ENCODE measurements at regions not wholly inside any gene's neighbourhood (a gene's known extent, or its start where the extent isn't known, plus 50 kb on each side); places are given as distances from the start of the nearest gene placed in this dataset.
A peak's percentile ranks its signal among the peaks of the same experiment; 100 is the strongest.
"Not testable (repeated sequence)": the region's sequence is repeated elsewhere in the genome, so short reads cannot be mapped to it uniquely, and the experiment has no call there.

DNA sequence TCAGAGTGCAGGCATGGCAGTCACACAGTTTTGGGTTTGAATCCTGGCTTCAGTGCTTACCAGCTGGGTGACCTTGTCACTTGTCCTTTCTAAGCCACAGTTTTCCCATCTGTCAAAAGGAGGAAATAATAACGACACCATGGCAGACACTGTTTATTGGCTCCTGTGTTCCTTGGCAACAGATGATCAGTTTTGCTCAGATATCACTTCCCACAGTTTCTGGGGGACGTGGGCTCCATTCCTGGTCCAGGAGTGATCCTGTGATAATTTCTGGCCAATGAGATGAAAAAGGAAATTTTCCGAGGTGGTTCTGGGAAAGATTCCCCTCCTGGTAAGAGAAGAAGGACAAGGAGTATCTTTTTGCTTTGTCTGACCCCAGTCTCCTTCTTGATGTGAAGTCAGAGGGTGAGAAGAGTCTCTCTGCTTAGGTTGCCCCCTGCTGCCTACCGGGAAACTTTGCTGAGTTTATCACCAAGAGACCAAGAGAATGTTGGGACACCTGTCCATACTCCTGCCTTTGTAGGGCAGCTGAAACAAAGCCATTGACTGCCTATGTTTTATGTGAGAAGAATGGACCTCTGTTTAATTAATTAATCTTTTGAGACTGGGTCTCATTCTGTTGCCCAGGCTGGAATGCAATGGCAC is 178.9 kb upstream of the NRXN3 start:
- Histone ChIP-seq H3K27me3 (replicated peaks in 2 of 5; ENCODE audit: control insufficient read depth in 4 of 5, insufficient read depth in 5 of 5, low read length in 4 of 5) (no peaks in the 10 kb centered on the region), H3K4me1 (ENCODE audit: control extremely low read depth in 1 of 4, control insufficient read depth in 4 of 4, insufficient read depth in 4 of 4, low read length in 3 of 4) (peaks cover 0 to 7% (median 2%) of the 10 kb centered on the region in 4 experiments), H3K9me3 (ENCODE audit: control extremely low read depth in 1 of 5, control insufficient read depth in 4 of 5, insufficient read depth in 2 of 5, low read depth in 1 of 5, low read length in 4 of 5) (no peaks in the 10 kb centered on the region), H3K4me3 (ENCODE audit: control insufficient read depth in 1 of 7, extremely low read depth in 1 of 7, insufficient read depth in 4 of 7, low read depth in 2 of 7, low read length in 6 of 7) (no peak overlapping the region), H3K36me3 (ENCODE audit: control insufficient read depth in 4 of 4, insufficient read depth in 4 of 4, low read length in 3 of 4) (no peaks in the 10 kb centered on the region), H3K27ac (ENCODE audit: insufficient read depth in 1 of 2, low read depth in 1 of 2, low read length in 2 of 2, poor library complexity in 1 of 2, severe bottlenecking in 2 of 2) (no peak overlapping the region)
- 31% methylated on average over 4 of the region's 4 CpGs for WGBS (ENCODE audit: insufficient coverage)
- POLR2A ChIA-PET: no interaction called here
- peak; percentile 45 to 73 (median 64) for DNase-seq
- CTCF ChIA-PET: interaction anchor here (0.9 to 2.9 kb wide), 6 partner anchors 8 to 227 kb away, joined by 3 to 35 read pairs (median 8); no protein-coding TSS in a partner anchor

DNA sequence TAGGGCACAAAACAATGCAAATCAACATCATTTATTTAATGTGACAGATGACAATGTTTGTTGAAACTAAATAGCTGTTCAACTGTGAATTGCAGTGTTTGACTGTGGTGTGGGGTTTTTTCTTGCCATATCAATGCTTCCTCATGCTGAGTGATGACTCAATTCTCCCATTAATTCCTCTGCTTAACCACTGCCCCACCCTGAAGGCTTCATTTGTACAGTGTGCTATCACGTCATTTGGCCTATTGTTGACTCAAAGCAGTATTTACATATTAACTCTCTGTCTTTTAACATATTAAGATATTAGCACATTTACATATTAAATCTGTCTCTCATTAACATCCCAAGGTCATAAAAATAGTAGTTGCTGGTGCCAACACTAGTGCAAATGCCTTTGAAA is 164.8 kb upstream of the NRXN3 start:
- no peaks in the 10 kb centered on the region for H3K36me3 ChIP-seq (ENCODE audit: control insufficient read depth in 4 of 4, insufficient read depth in 4 of 4, low read length in 3 of 4)
- POLR2A ChIA-PET: no interaction called here
- peak in 2 of 3 donors; percentile 49 to 52 for DNase-seq
- H3K9me3 ChIP-seq (ENCODE audit: control extremely low read depth in 1 of 5, control insufficient read depth in 4 of 5, insufficient read depth in 2 of 5, low read depth in 1 of 5, low read length in 4 of 5): peaks cover 0 to 29% (median 5%) of the 10 kb centered on the region in 5 experiments
- no peak overlapping the region for H3K4me3 ChIP-seq (ENCODE audit: control insufficient read depth in 1 of 7, extremely low read depth in 1 of 7, insufficient read depth in 4 of 7, low read depth in 2 of 7, low read length in 6 of 7)
- no CpG with 5 or more reads among the region's 1 CpG for WGBS (ENCODE audit: insufficient coverage)
- CTCF ChIA-PET: no interaction called here
- peaks cover 0 to 2% (median 0%) of the 10 kb centered on the region in 5 experiments for H3K27me3 ChIP-seq (replicated peaks in 2 of 5; ENCODE audit: control insufficient read depth in 4 of 5, insufficient read depth in 5 of 5, low read length in 4 of 5)
- H3K27ac ChIP-seq (ENCODE audit: insufficient read depth in 1 of 2, low read depth in 1 of 2, low read length in 2 of 2, poor library complexity in 1 of 2, severe bottlenecking in 2 of 2): no peak overlapping the region
- H3K4me1 ChIP-seq (ENCODE audit: control extremely low read depth in 1 of 4, control insufficient read depth in 4 of 4, insufficient read depth in 4 of 4, low read length in 3 of 4): no peaks in the 10 kb centered on the region

DNA sequence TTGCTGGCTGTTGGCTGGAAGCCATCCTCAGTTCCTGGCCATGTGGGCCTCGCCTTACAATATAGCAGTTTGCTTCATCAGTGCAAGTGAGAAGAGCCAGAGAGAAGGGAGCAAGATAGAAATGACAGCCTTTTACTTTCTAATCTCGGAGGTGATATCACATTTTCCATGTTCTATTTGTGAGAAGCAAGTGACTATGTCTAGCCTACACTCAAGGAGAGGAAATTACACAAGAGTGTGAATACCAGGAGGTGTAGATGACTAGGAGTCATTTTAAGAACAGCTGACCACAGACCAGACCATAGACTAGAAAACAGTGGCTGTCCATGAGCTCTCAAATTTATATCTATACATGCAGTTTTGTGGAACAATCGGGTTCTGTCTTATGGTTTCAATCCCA is 163.0 kb upstream of the NRXN3 start:
- Histone ChIP-seq H3K4me1 (ENCODE audit: control extremely low read depth in 1 of 4, control insufficient read depth in 4 of 4, insufficient read depth in 4 of 4, low read length in 3 of 4) (no peaks in the 10 kb centered on the region), H3K27me3 (replicated peaks in 2 of 5; ENCODE audit: control insufficient read depth in 4 of 5, insufficient read depth in 5 of 5, low read length in 4 of 5) (peaks cover 0 to 2% (median 0%) of the 10 kb centered on the region in 5 experiments), H3K9me3 (ENCODE audit: control extremely low read depth in 1 of 5, control insufficient read depth in 4 of 5, insufficient read depth in 2 of 5, low read depth in 1 of 5, low read length in 4 of 5) (peaks cover 0 to 21% (median 3%) of the 10 kb centered on the region in 5 experiments), H3K4me3 (ENCODE audit: control insufficient read depth in 1 of 7, extremely low read depth in 1 of 7, insufficient read depth in 4 of 7, low read depth in 2 of 7, low read length in 6 of 7) (no peak overlapping the region), H3K36me3 (ENCODE audit: control insufficient read depth in 4 of 4, insufficient read depth in 4 of 4, low read length in 3 of 4) (no peaks in the 10 kb centered on the region), H3K27ac (ENCODE audit: insufficient read depth in 1 of 2, low read depth in 1 of 2, low read length in 2 of 2, poor library complexity in 1 of 2, severe bottlenecking in 2 of 2) (no peak overlapping the region)
- no peak for DNase-seq
- ChIA-PET POLR2A (no interaction called here), CTCF (interaction anchor here (1.8 kb wide), 1 partner anchor 15 kb away, joined by 6 read pairs; no protein-coding TSS in a partner anchor)
- WGBS (ENCODE audit: insufficient coverage): 91% methylated on average over 3 of the region's 3 CpGs

DNA sequence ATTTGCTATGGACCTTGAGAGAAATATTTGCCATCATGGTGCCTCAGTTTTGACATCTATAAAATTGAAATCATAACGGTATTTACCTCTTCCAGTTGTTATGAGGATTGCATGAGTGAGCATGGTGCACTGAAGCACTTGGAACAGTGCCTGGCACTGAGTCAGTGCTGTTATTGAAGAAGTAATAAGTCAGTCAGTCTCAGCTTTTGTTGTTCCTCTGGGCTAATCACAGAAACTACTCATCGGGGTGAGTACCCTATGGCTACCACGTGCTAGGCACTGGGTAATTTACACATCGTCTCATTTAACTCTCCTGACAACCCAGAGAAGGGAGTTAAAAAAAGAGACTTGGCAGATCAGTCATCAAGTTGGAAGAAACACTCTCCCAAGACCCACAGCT is 159.5 kb upstream of the NRXN3 start:
- H3K27ac ChIP-seq (ENCODE audit: insufficient read depth in 1 of 2, low read depth in 1 of 2, low read length in 2 of 2, poor library complexity in 1 of 2, severe bottlenecking in 2 of 2): no peak overlapping the region
- no CpG with 5 or more reads among the region's 4 CpGs for WGBS (ENCODE audit: insufficient coverage)
- DNase-seq: no peak
- ChIA-PET CTCF (no interaction called here), POLR2A (no interaction called here)
- H3K9me3 ChIP-seq (ENCODE audit: control extremely low read depth in 1 of 5, control insufficient read depth in 4 of 5, insufficient read depth in 2 of 5, low read depth in 1 of 5, low read length in 4 of 5): peaks cover 0 to 1% (median 0%) of the 10 kb centered on the region in 5 experiments
- peaks cover 0 to 2% (median 0%) of the 10 kb centered on the region in 5 experiments for H3K27me3 ChIP-seq (replicated peaks in 2 of 5; ENCODE audit: control insufficient read depth in 4 of 5, insufficient read depth in 5 of 5, low read length in 4 of 5)
- H3K4me1 ChIP-seq (ENCODE audit: control extremely low read depth in 1 of 4, control insufficient read depth in 4 of 4, insufficient read depth in 4 of 4, low read length in 3 of 4): no peaks in the 10 kb centered on the region
- no peaks in the 10 kb centered on the region for H3K36me3 ChIP-seq (ENCODE audit: control insufficient read depth in 4 of 4, insufficient read depth in 4 of 4, low read length in 3 of 4)
- no peak overlapping the region for H3K4me3 ChIP-seq (ENCODE audit: control insufficient read depth in 1 of 7, extremely low read depth in 1 of 7, insufficient read depth in 4 of 7, low read depth in 2 of 7, low read length in 6 of 7)

DNA sequence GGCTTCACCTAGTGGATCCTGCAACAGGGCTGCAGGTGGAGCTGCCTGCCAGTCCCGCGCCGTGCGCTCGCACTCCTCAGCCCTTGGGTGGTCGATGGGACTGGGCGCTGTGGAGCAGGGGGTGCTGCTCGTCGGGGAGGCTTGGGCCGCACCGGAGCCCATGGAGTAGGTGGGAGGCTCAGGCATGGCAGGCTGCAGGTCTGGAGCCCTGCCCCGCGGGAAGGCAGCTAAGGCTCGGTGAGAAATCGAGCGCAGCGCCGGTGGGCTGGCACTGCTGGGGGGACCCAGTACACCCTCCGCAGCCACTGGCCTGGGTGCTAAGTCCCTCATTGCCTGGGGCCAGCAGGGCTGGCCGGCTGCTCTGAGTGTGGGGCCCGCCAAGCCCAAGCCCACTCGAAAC is 156.3 kb upstream of the NRXN3 start:
- H3K4me3 ChIP-seq (ENCODE audit: control insufficient read depth in 1 of 7, extremely low read depth in 1 of 7, insufficient read depth in 4 of 7, low read depth in 2 of 7, low read length in 6 of 7); CTCF ChIA-PET; H3K36me3 ChIP-seq (ENCODE audit: control insufficient read depth in 4 of 4, insufficient read depth in 4 of 4, low read length in 3 of 4); H3K27ac ChIP-seq (ENCODE audit: insufficient read depth in 1 of 2, low read depth in 1 of 2, low read length in 2 of 2, poor library complexity in 1 of 2, severe bottlenecking in 2 of 2); H3K4me1 ChIP-seq (ENCODE audit: control extremely low read depth in 1 of 4, control insufficient read depth in 4 of 4, insufficient read depth in 4 of 4, low read length in 3 of 4); H3K9me3 ChIP-seq (ENCODE audit: control extremely low read depth in 1 of 5, control insufficient read depth in 4 of 5, insufficient read depth in 2 of 5, low read depth in 1 of 5, low read length in 4 of 5); POLR2A ChIA-PET; DNase-seq; H3K27me3 ChIP-seq (replicated peaks in 2 of 5; ENCODE audit: control insufficient read depth in 4 of 5, insufficient read depth in 5 of 5, low read length in 4 of 5): not testable (repeated sequence)
- 99% methylated on average over 11 of the region's 22 CpGs for WGBS (ENCODE audit: insufficient coverage)

DNA sequence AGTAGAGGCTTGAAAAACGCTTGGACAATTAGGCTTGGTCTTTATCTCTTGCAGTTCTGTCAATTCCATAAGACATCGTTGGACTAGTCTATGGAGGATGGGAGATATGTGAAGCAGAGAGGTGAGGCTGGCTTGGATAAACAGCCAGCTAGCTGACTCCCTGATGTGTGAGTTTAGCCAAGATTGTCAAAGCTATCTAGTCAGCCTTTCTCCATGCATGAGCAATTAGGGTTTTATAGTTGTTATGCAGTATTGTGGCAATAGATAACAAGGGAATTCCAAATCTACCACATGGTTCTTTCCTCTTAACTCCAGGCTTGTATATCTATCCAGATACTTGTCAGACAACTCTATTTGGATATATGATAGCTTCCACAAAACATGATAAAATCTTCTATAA is 153.6 kb upstream of the NRXN3 start:
- H3K4me1 ChIP-seq (ENCODE audit: control extremely low read depth in 1 of 4, control insufficient read depth in 4 of 4, insufficient read depth in 4 of 4, low read length in 3 of 4): no peaks in the 10 kb centered on the region
- POLR2A ChIA-PET: no interaction called here
- WGBS (ENCODE audit: insufficient coverage): 96% methylated on average over 2 of the region's 2 CpGs
- H3K27ac ChIP-seq (ENCODE audit: insufficient read depth in 1 of 2, low read depth in 1 of 2, low read length in 2 of 2, poor library complexity in 1 of 2, severe bottlenecking in 2 of 2): no peak overlapping the region
- H3K36me3 ChIP-seq (ENCODE audit: control insufficient read depth in 4 of 4, insufficient read depth in 4 of 4, low read length in 3 of 4): no peaks in the 10 kb centered on the region
- CTCF ChIA-PET: interaction anchor here (1.5 kb wide), 1 partner anchor 582 kb away, joined by 4 read pairs; no protein-coding TSS in a partner anchor
- no peak for DNase-seq
- no peak overlapping the region for H3K4me3 ChIP-seq (ENCODE audit: control insufficient read depth in 1 of 7, extremely low read depth in 1 of 7, insufficient read depth in 4 of 7, low read depth in 2 of 7, low read length in 6 of 7)
- peaks cover 0 to 2% (median 0%) of the 10 kb centered on the region in 5 experiments for H3K27me3 ChIP-seq (replicated peaks in 2 of 5; ENCODE audit: control insufficient read depth in 4 of 5, insufficient read depth in 5 of 5, low read length in 4 of 5)
- no peaks in the 10 kb centered on the region for H3K9me3 ChIP-seq (ENCODE audit: control extremely low read depth in 1 of 5, control insufficient read depth in 4 of 5, insufficient read depth in 2 of 5, low read depth in 1 of 5, low read length in 4 of 5)

DNA sequence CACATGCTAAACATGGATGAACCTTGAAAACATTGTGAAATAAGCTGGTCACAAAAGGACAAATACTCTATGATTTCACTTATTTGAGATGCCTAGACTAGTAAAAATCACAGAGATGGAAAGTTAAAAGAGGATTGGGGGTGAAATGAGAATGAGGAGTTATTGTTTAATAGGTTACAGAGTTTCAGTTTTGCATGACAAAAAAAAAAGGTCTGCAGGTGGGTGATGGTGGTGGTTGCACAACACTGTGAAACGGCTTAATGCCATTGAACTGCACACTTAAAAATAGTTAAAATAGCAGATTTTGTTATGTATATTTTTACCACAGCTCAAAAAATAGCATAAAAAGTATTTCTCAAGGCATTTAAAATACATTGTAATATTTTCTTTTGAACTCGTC is 151.9 kb upstream of the NRXN3 start:
- Histone ChIP-seq H3K27ac (ENCODE audit: insufficient read depth in 1 of 2, low read depth in 1 of 2, low read length in 2 of 2, poor library complexity in 1 of 2, severe bottlenecking in 2 of 2) (no peak overlapping the region), H3K9me3 (ENCODE audit: control extremely low read depth in 1 of 5, control insufficient read depth in 4 of 5, insufficient read depth in 2 of 5, low read depth in 1 of 5, low read length in 4 of 5) (no peaks in the 10 kb centered on the region), H3K27me3 (replicated peaks in 2 of 5; ENCODE audit: control insufficient read depth in 4 of 5, insufficient read depth in 5 of 5, low read length in 4 of 5) (peaks cover 0 to 2% (median 0%) of the 10 kb centered on the region in 5 experiments), H3K4me3 (ENCODE audit: control insufficient read depth in 1 of 7, extremely low read depth in 1 of 7, insufficient read depth in 4 of 7, low read depth in 2 of 7, low read length in 6 of 7) (no peak overlapping the region), H3K36me3 (ENCODE audit: control insufficient read depth in 4 of 4, insufficient read depth in 4 of 4, low read length in 3 of 4) (no peaks in the 10 kb centered on the region), H3K4me1 (ENCODE audit: control extremely low read depth in 1 of 4, control insufficient read depth in 4 of 4, insufficient read depth in 4 of 4, low read length in 3 of 4) (peaks cover 0 to 2% (median 0%) of the 10 kb centered on the region in 4 experiments)
- no peak for DNase-seq
- POLR2A ChIA-PET: interaction anchor here (0.7 kb wide), 1 partner anchor 16 kb away, joined by 3 read pairs; no protein-coding TSS in a partner anchor
- CTCF ChIA-PET: no interaction called here
- WGBS (ENCODE audit: insufficient coverage): no CpG with 5 or more reads among the region's 2 CpGs

Data from common myeloid progenitor, CD34-positive (primary cell).